Caco-2 (cell line): ENCODE measurements at regions not wholly inside any gene's neighbourhood (a gene's known extent, or its start where the extent isn't known, plus 50 kb on each side); places are given as distances from the start of the nearest gene placed in this dataset.

Experiments used
- BruUV-seq: library from RNA; stranded (reverse); fragments of 400-500 nt; replicated peaks from 2 replicates; lab custom pipeline; 2021; lab: Mats Ljungman, UMichigan
- CTCF ChIA-PET: fragments of 300-600 bp; sonication (Branson Sonifier 250); formaldehyde crosslinking; loops from one replicate; lab custom pipeline; 2022; ENCODE audit warnings: antibody characterized with exemption; lab: Charles Lee
- POLR2A ChIA-PET: fragments of 300-600 bp; sonication (Branson Sonifier 250); formaldehyde crosslinking; loops from one replicate; lab custom pipeline; 2022; ENCODE audit warnings: antibody characterized with exemption; lab: Charles Lee
- DNase-seq, 2 experiments: peaks; one replicate each; pipeline versions ENCODE4 v3.0.0 to v3.0.0-alpha.2; 2020 to 2022
- H3K27me3 ChIP-seq: replicated peaks from 2 replicates; pipeline ENCODE4 v1.6.0; 2011; ENCODE audit warnings: low read length; ENCODE audit not compliant: control insufficient read depth, insufficient read depth
- H3K36me3 ChIP-seq: 2 replicates; pipeline ENCODE4 v1.5.1; 2011; ENCODE audit warnings: low read length; ENCODE audit not compliant: control insufficient read depth, insufficient read depth
- H3K4me1 ChIP-seq: fragments of 250-450 bp; sonication (Bioruptor Pico); 2 replicates; pipeline ENCODE4 v1.5.1; 2020; ENCODE audit warnings: mild to moderate bottlenecking
- H3K4me3 ChIP-seq: 2 replicates; pipeline ENCODE4 v1.5.1; 2011; ENCODE audit warnings: low read depth, mild to moderate bottlenecking, control low read depth, low read length
- H3K9me3 ChIP-seq: fragments of 250-450 bp; sonication (Bioruptor Pico); 2 replicates; pipeline ENCODE4 v1.5.1; 2020; ENCODE audit warnings: mild to moderate bottlenecking, moderate library complexity
- H3K27ac Mint-ChIP-seq: one replicate; pipeline ENCODE4 v1.8.0; 2022; ENCODE audit warnings: mixed read lengths; ENCODE audit not compliant: unreplicated experiment
- H3K27me3 Mint-ChIP-seq: one replicate; pipeline ENCODE4 v1.8.0; 2022; ENCODE audit warnings: mixed read lengths; ENCODE audit not compliant: insufficient read depth, unreplicated experiment
- H3K36me3 Mint-ChIP-seq: one replicate; pipeline ENCODE4 v1.8.0; 2022; ENCODE audit warnings: mild to moderate bottlenecking, mixed read lengths; ENCODE audit not compliant: insufficient read depth, unreplicated experiment
- H3K4me1 Mint-ChIP-seq: one replicate; pipeline ENCODE4 v1.8.0; 2022; ENCODE audit warnings: low read depth, mixed read lengths; ENCODE audit not compliant: unreplicated experiment
- H3K4me3 Mint-ChIP-seq: one replicate; pipeline ENCODE4 v1.8.0; 2022; ENCODE audit warnings: mild to moderate bottlenecking, moderate library complexity, mixed read lengths; ENCODE audit not compliant: unreplicated experiment
- H3K9me3 Mint-ChIP-seq: one replicate; pipeline ENCODE4 v1.8.0; 2022; ENCODE audit warnings: mixed read lengths; ENCODE audit not compliant: unreplicated experiment
- CTCF ChIP-seq, 2 experiments: fragments of 200-600 bp in 1 of 2; IDR thresholded peaks; 1 replicate in 1 of 2; 2 replicates in 1 of 2; pipeline versions ENCODE4 v1.5.1 to v1.8.0; 2011 to 2022; ENCODE audit warnings: antibody characterized with exemption in 1 of 2, control low read depth in 1 of 2, inconsistent platforms in 1 of 2, low read depth in 1 of 2, low read length in 1 of 2, mild to moderate bottlenecking in 1 of 2, moderate library complexity in 1 of 2; ENCODE audit not compliant: insufficient read depth in 1 of 2, severe bottlenecking in 1 of 2, unreplicated experiment in 1 of 2
- intact Hi-C: fragments of 100-400 bp; cut with micrococcal nuclease; formaldehyde crosslinking; loops from one replicate; pipeline ENCODE4 v1.10.0; 2022; ENCODE audit not compliant: unreplicated experiment

- Mint-ChIP-seq H3K27ac (no peak overlapping the region), H3K36me3 (no peaks in the 10 kb centered on the region), H3K27me3 (no peaks in the 10 kb centered on the region), H3K9me3 (no peaks in the 10 kb centered on the region), H3K4me1 (no peaks in the 10 kb centered on the region), H3K4me3 (no peak overlapping the region)
- POLR2A ChIA-PET = no interaction called here
- Histone ChIP-seq H3K4me1 (no peaks in the 10 kb centered on the region), H3K9me3 (no peaks in the 10 kb centered on the region), H3K27me3 (no peaks in the 10 kb centered on the region), H3K36me3 (no peaks in the 10 kb centered on the region), H3K4me3 (no peak overlapping the region)
- no peak for DNase-seq
- intact Hi-C loops = no loop called here
- CTCF ChIA-PET = no interaction called here
- no TSS peak for BruUV-seq
- no peak for TF ChIP-seq CTCF (IDR thresholded peaks at IDR 0.05; ENCODE audit: insufficient read depth in 1 of 2, low read depth in 1 of 2, low read length in 1 of 2, severe bottlenecking in 1 of 2, unreplicated experiment in 1 of 2)
These were observed 1639.2 kb upstream of the PABPC4L start for GRCh38 chr4:135840781-135841180.

GRCh38 chr4:135839712-135840111 lies 1638.1 kb upstream of the PABPC4L start:
- ChIA-PET POLR2A (no interaction called here), CTCF (no interaction called here)

GRCh38 chr4:135838889-135839288 lies 1637.3 kb upstream of the PABPC4L start:
- no peaks in the 10 kb centered on the region for H3K4me1 Mint-ChIP-seq
- Histone ChIP-seq H3K36me3 (no peaks in the 10 kb centered on the region), H3K4me1 (no peaks in the 10 kb centered on the region), H3K9me3 (no peaks in the 10 kb centered on the region), H3K4me3 (no peak overlapping the region), H3K27me3 (no peaks in the 10 kb centered on the region)
- POLR2A ChIA-PET = no interaction called here
- H3K27ac Mint-ChIP-seq = no peak overlapping the region
- H3K9me3 Mint-ChIP-seq = no peaks in the 10 kb centered on the region
- H3K36me3 Mint-ChIP-seq = no peaks in the 10 kb centered on the region
- intact Hi-C loops = no loop called here
- no peak overlapping the region for H3K4me3 Mint-ChIP-seq
- no peaks in the 10 kb centered on the region for H3K27me3 Mint-ChIP-seq
- no peak for TF ChIP-seq CTCF (IDR thresholded peaks at IDR 0.05; ENCODE audit: insufficient read depth in 1 of 2, low read depth in 1 of 2, low read length in 1 of 2, severe bottlenecking in 1 of 2, unreplicated experiment in 1 of 2)
- CTCF ChIA-PET = no interaction called here
- DNase-seq = peak in 1 of 2 experiments; percentile 10
- no TSS peak for BruUV-seq

More at GRCh38 chr4:135839712-135840111, 1638.1 kb upstream of the PABPC4L start:
- H3K36me3 Mint-ChIP-seq = no peaks in the 10 kb centered on the region
- no peaks in the 10 kb centered on the region for H3K4me1 Mint-ChIP-seq
- TF ChIP-seq CTCF (IDR thresholded peaks at IDR 0.05; ENCODE audit: insufficient read depth in 1 of 2, low read depth in 1 of 2, low read length in 1 of 2, severe bottlenecking in 1 of 2, unreplicated experiment in 1 of 2) = no peak
- H3K27me3 ChIP-seq = no peaks in the 10 kb centered on the region
- no peak overlapping the region for H3K4me3 Mint-ChIP-seq
- BruUV-seq = no TSS peak
- no peaks in the 10 kb centered on the region for H3K9me3 Mint-ChIP-seq
- H3K27me3 Mint-ChIP-seq = no peaks in the 10 kb centered on the region
- DNase-seq = no peak
- H3K4me3 ChIP-seq = no peak overlapping the region
- H3K9me3 ChIP-seq = no peaks in the 10 kb centered on the region
- intact Hi-C loops = no loop called here
- no peaks in the 10 kb centered on the region for H3K4me1 ChIP-seq
- H3K27ac Mint-ChIP-seq = no peak overlapping the region
- no peaks in the 10 kb centered on the region for H3K36me3 ChIP-seq
